ENCODE measurements at regions not wholly inside any gene's neighbourhood (a gene's known extent, or its start where the extent isn't known, plus 50 kb on each side); places are given as distances from the start of the nearest gene placed in this dataset.

DNA sequence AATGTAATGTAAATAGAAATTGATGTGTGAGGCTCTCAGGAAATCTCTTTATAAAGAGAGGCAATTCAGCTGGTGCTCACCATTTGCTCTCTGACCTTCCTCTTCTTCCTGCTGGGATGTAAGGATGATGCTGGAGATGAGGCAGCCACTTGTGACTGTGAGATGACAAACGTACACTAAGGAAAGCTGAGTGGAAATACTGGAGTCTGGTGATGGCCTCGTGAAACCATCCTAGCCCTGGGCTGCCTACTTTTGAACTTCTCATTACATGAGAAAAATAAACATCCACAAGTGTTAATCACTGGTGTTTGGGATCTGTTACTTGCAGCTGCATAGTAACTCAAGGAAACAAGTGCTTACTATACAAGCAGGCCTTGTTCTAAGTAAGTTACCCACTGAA, 114.9 kb upstream of the NHSL1 start:
- TF ChIP-seq POLR2AphosphoS5 (IDR thresholded peaks at IDR 0.05; ENCODE audit: low read depth, low read length) (no peak), TAF1 (IDR thresholded peaks at IDR 0.05; ENCODE audit: borderline replicate concordance, insufficient read depth, low read length) (no peak), FOXP2 (optimal IDR thresholded peaks at IDR 0.05; ENCODE audit: borderline replicate concordance, extremely low read depth, extremely low read length, insufficient read depth) (no peak)
- TF ChIP-seq, protein P1, sequence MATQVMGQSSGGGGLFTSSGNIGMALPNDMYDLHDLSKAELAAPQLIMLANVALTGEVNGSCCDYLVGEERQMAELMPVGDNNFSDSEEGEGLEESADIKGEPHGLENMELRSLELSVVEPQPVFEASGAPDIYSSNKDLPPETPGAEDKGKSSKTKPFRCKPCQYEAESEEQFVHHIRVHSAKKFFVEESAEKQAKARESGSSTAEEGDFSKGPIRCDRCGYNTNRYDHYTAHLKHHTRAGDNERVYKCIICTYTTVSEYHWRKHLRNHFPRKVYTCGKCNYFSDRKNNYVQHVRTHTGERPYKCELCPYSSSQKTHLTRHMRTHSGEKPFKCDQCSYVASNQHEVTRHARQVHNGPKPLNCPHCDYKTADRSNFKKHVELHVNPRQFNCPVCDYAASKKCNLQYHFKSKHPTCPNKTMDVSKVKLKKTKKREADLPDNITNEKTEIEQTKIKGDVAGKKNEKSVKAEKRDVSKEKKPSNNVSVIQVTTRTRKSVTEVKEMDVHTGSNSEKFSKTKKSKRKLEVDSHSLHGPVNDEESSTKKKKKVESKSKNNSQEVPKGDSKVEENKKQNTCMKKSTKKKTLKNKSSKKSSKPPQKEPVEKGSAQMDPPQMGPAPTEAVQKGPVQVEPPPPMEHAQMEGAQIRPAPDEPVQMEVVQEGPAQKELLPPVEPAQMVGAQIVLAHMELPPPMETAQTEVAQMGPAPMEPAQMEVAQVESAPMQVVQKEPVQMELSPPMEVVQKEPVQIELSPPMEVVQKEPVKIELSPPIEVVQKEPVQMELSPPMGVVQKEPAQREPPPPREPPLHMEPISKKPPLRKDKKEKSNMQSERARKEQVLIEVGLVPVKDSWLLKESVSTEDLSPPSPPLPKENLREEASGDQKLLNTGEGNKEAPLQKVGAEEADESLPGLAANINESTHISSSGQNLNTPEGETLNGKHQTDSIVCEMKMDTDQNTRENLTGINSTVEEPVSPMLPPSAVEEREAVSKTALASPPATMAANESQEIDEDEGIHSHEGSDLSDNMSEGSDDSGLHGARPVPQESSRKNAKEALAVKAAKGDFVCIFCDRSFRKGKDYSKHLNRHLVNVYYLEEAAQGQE (IDR thresholded peaks at IDR 0.05; ENCODE audit: insufficient read depth in 1 of 2, low read depth in 2 of 2, low read length in 2 of 2), result no peak

DNA sequence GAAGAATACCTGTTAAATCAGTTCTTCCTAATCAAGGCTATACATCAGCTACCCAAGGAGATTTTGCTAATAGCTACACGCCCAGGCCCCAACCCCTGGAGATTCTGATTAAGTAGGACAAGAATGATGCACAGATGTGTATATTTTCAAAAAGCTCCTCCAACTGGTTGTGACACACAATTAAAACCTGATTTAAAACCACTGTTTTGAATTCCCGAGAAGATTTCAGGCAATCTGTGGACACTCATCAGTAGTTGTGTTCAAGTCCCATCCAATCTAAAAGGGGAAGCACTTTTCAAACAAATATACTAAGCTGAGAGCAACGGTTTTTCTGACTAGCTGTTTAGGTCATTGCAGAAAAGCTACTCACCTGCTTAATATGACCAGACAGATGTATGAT, 118.9 kb upstream of the NHSL1 start:
- no peak for TF ChIP-seq FOXP2 (optimal IDR thresholded peaks at IDR 0.05; ENCODE audit: borderline replicate concordance, extremely low read depth, extremely low read length, insufficient read depth)

DNA sequence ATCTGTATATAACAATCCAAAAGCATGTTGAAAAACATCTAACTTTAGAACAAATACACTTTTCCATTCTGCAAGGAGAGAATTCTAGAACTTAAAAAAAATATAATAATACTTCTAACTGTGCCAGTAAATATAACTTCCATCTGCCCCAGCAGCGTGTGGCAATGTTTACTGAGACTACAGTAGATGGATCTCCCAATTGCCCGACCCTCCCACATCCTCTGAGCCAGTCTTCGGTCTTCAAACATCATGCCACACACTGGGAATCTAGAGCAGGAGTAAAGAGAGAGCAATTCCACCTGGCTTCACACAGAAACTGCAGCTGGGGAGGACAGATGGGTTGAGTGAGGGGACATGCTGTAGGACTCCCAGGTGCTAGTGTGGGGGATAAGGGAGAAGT, 121.3 kb upstream of the NHSL1 start:
- TF ChIP-seq TAF1 (IDR thresholded peaks at IDR 0.05; ENCODE audit: borderline replicate concordance, insufficient read depth, low read length) (no peak), FOXP2 (optimal IDR thresholded peaks at IDR 0.05; ENCODE audit: borderline replicate concordance, extremely low read depth, extremely low read length, insufficient read depth) (no peak), SIN3A (IDR thresholded peaks at IDR 0.05; ENCODE audit: borderline replicate concordance, insufficient read depth, low read length) (no peak), POLR2AphosphoS5 (IDR thresholded peaks at IDR 0.05; ENCODE audit: low read depth, low read length) (no peak)
- TF ChIP-seq, protein P1 (IDR thresholded peaks at IDR 0.05; ENCODE audit: insufficient read depth in 1 of 2, low read depth in 2 of 2, low read length in 2 of 2), result no peak

- TF ChIP-seq POLR2AphosphoS5 (IDR thresholded peaks at IDR 0.05; ENCODE audit: low read depth, low read length) (no peak), SIN3A (IDR thresholded peaks at IDR 0.05; ENCODE audit: borderline replicate concordance, insufficient read depth, low read length) (no peak), TAF1 (IDR thresholded peaks at IDR 0.05; ENCODE audit: borderline replicate concordance, insufficient read depth, low read length) (no peak), FOXP2 (optimal IDR thresholded peaks at IDR 0.05; ENCODE audit: borderline replicate concordance, extremely low read depth, extremely low read length, insufficient read depth) (no peak)
- TF ChIP-seq, protein P1 (IDR thresholded peaks at IDR 0.05; ENCODE audit: insufficient read depth in 1 of 2, low read depth in 2 of 2, low read length in 2 of 2), result no peak
Observed at GRCh38 chr6:138622967-138623366, 123.7 kb upstream of the NHSL1 start.

GRCh38 chr6:138631566-138631965, 132.3 kb upstream of the NHSL1 start:
- TF ChIP-seq, protein P1 (IDR thresholded peaks at IDR 0.05; ENCODE audit: insufficient read depth in 1 of 2, low read depth in 2 of 2, low read length in 2 of 2), result no peak
- TF ChIP-seq TAF1 (IDR thresholded peaks at IDR 0.05; ENCODE audit: borderline replicate concordance, insufficient read depth, low read length) (no peak), SIN3A (IDR thresholded peaks at IDR 0.05; ENCODE audit: borderline replicate concordance, insufficient read depth, low read length) (no peak), POLR2AphosphoS5 (IDR thresholded peaks at IDR 0.05; ENCODE audit: low read depth, low read length) (no peak), FOXP2 (optimal IDR thresholded peaks at IDR 0.05; ENCODE audit: borderline replicate concordance, extremely low read depth, extremely low read length, insufficient read depth) (no peak)

Data from PFSK-1 (cell line).